22Rv1 (cell line): ENCODE measurements at regions not wholly inside any gene's neighbourhood (a gene's known extent, or its start where the extent isn't known, plus 50 kb on each side); places are given as distances from the start of the nearest gene placed in this dataset.

Experiments used
- ZFX ChIP-seq: fragments of 450-650 bp; IDR thresholded peaks from 2 replicates; pipeline ENCODE4 v1.6.1; 2017; ENCODE audit warnings: antibody characterized with exemption, borderline replicate concordance
- TF ChIP-seq, protein P1 (sequence below): fragments of 450-650 bp; IDR thresholded peaks from 2 replicates; pipeline ENCODE4 v1.5.1; 2017; ENCODE audit warnings: mild to moderate bottlenecking

DNA sequence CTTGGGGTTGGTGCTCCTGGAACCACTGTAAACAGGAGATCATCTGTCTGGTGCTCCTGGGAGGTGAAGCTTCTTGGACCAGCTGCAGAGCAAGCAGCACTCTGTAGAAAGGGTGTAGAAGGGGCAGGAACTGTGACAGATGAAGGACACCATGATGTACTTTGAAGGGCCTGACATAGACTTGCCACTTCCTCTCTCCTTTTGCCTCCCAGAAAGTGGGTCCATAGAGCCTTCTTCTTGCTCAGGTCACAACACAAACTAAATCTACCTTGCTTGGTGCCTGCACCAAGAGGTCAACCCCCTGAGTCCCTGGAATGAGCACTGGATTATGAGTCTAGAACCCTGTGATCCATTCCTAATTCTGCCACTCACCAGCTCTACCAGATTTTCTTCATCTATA lies 176.1 kb upstream of the HES1 start:
- TF ChIP-seq, protein P1, sequence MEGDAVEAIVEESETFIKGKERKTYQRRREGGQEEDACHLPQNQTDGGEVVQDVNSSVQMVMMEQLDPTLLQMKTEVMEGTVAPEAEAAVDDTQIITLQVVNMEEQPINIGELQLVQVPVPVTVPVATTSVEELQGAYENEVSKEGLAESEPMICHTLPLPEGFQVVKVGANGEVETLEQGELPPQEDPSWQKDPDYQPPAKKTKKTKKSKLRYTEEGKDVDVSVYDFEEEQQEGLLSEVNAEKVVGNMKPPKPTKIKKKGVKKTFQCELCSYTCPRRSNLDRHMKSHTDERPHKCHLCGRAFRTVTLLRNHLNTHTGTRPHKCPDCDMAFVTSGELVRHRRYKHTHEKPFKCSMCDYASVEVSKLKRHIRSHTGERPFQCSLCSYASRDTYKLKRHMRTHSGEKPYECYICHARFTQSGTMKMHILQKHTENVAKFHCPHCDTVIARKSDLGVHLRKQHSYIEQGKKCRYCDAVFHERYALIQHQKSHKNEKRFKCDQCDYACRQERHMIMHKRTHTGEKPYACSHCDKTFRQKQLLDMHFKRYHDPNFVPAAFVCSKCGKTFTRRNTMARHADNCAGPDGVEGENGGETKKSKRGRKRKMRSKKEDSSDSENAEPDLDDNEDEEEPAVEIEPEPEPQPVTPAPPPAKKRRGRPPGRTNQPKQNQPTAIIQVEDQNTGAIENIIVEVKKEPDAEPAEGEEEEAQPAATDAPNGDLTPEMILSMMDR = no peak
- no peak for TF ChIP-seq ZFX
